ENCODE measurements at regions not wholly inside any gene's neighbourhood (a gene's known extent, or its start where the extent isn't known, plus 50 kb on each side); places are given as distances from the start of the nearest gene placed in this dataset.
"Not testable (repeated sequence)": the region's sequence is repeated elsewhere in the genome, so short reads cannot be mapped to it uniquely, and the experiment has no call there.

- Mint-ChIP-seq H3K27ac (no peak overlapping the region), H3K9me3 (peaks cover 16% of the 10 kb centered on the region), H3K4me3 (no peak overlapping the region), H3K27me3 (no peaks in the 10 kb centered on the region), H3K4me1 (ENCODE audit: low read depth) (no peaks in the 10 kb centered on the region), H3K36me3 (no peaks in the 10 kb centered on the region)
- DNase-seq, result no peak
- POLR2A ChIA-PET, result no interaction called here
- intact Hi-C loops (cut with micrococcal nuclease), result no loop called here
- CTCF ChIA-PET, result no interaction called here
Measured at GRCh38 chr3:163735394-163735793, 1342.9 kb downstream of the SI start.

GRCh38 chr3:163730684-163731083 lies 1347.6 kb downstream of the SI start:
- Mint-ChIP-seq H3K27ac (no peak overlapping the region), H3K4me3 (no peak overlapping the region), H3K36me3 (no peaks in the 10 kb centered on the region), H3K27me3 (no peaks in the 10 kb centered on the region), H3K9me3 (peaks cover 5% of the 10 kb centered on the region), H3K4me1 (ENCODE audit: low read depth) (no peaks in the 10 kb centered on the region)
- CTCF ChIA-PET, result no interaction called here
- POLR2A ChIA-PET, result no interaction called here
- no peak for DNase-seq
- intact Hi-C loops (cut with micrococcal nuclease), result no loop called here

GRCh38 chr3:163726125-163726524 lies 1352.2 kb downstream of the SI start:
- Mint-ChIP-seq H3K27ac (no peak overlapping the region), H3K27me3 (no peaks in the 10 kb centered on the region), H3K36me3 (no peaks in the 10 kb centered on the region), H3K9me3 (peaks cover 7% of the 10 kb centered on the region), H3K4me3 (no peak overlapping the region), H3K4me1 (ENCODE audit: low read depth) (no peaks in the 10 kb centered on the region)
- no peak for DNase-seq
- POLR2A ChIA-PET, result no interaction called here
- intact Hi-C loops (cut with micrococcal nuclease), result no loop called here
- CTCF ChIA-PET, result no interaction called here

- no peak overlapping the region for H3K27ac Mint-ChIP-seq
- POLR2A ChIA-PET, result no interaction called here
- no peaks in the 10 kb centered on the region for H3K27me3 Mint-ChIP-seq
- H3K4me3 Mint-ChIP-seq, result no peak overlapping the region
- H3K36me3 Mint-ChIP-seq, result no peaks in the 10 kb centered on the region
- intact Hi-C loops (cut with micrococcal nuclease), result no loop called here
- H3K9me3 Mint-ChIP-seq, result peaks cover 14% of the 10 kb centered on the region
- CTCF ChIA-PET, result no interaction called here
- DNase-seq, result no peak
- H3K4me1 Mint-ChIP-seq (ENCODE audit: low read depth), result no peaks in the 10 kb centered on the region
Measured at GRCh38 chr3:163722405-163722804, 1355.9 kb downstream of the SI start.

GRCh38 chr3:163721596-163721995 lies 1356.7 kb downstream of the SI start:
- H3K27ac Mint-ChIP-seq, result no peak overlapping the region
- no peak overlapping the region for H3K4me3 Mint-ChIP-seq
- POLR2A ChIA-PET, result no interaction called here
- H3K27me3 Mint-ChIP-seq, result no peaks in the 10 kb centered on the region
- H3K9me3 Mint-ChIP-seq, result peaks cover 14% of the 10 kb centered on the region
- intact Hi-C loops (cut with micrococcal nuclease), result no loop called here
- DNase-seq, result no peak
- H3K4me1 Mint-ChIP-seq (ENCODE audit: low read depth), result no peaks in the 10 kb centered on the region
- CTCF ChIA-PET, result no interaction called here
- H3K36me3 Mint-ChIP-seq, result no peaks in the 10 kb centered on the region

- no peak overlapping the region for H3K27ac Mint-ChIP-seq
- no peak overlapping the region for H3K4me3 Mint-ChIP-seq
- peaks cover 14% of the 10 kb centered on the region for H3K9me3 Mint-ChIP-seq
- H3K27me3 Mint-ChIP-seq, result no peaks in the 10 kb centered on the region
- ChIA-PET POLR2A (no interaction called here), CTCF (no interaction called here)
- no peaks in the 10 kb centered on the region for H3K4me1 Mint-ChIP-seq (ENCODE audit: low read depth)
- no peaks in the 10 kb centered on the region for H3K36me3 Mint-ChIP-seq
- DNase-seq, result no peak
- intact Hi-C loops (cut with micrococcal nuclease), result no loop called here
Measured at GRCh38 chr3:163717377-163717776, 1360.9 kb downstream of the SI start.

GRCh38 chr3:163708428-163708827 lies 1369.9 kb downstream of the SI start:
- no peak for DNase-seq
- ChIA-PET POLR2A (no interaction called here), CTCF (interaction anchor here (0.7 kb wide), 1 partner anchor 8 kb away, joined by 3 read pairs; no protein-coding TSS in a partner anchor)
- H3K27me3 Mint-ChIP-seq, result no peaks in the 10 kb centered on the region
- no peak overlapping the region for H3K4me3 Mint-ChIP-seq
- peaks cover 13% of the 10 kb centered on the region for H3K9me3 Mint-ChIP-seq
- no peaks in the 10 kb centered on the region for H3K4me1 Mint-ChIP-seq (ENCODE audit: low read depth)
- H3K36me3 Mint-ChIP-seq, result no peaks in the 10 kb centered on the region
- intact Hi-C loops (cut with micrococcal nuclease), result no loop called here
- H3K27ac Mint-ChIP-seq, result no peak overlapping the region

- ChIA-PET POLR2A (no interaction called here), CTCF (no interaction called here)
- Mint-ChIP-seq H3K27me3 (no peaks in the 10 kb centered on the region), H3K4me3 (no peak overlapping the region), H3K9me3 (peaks cover 12% of the 10 kb centered on the region), H3K27ac (no peak overlapping the region), H3K36me3 (no peaks in the 10 kb centered on the region), H3K4me1 (ENCODE audit: low read depth) (no peaks in the 10 kb centered on the region)
- DNase-seq, result no peak
- intact Hi-C loops (cut with micrococcal nuclease), result no loop called here
Measured at GRCh38 chr3:163707659-163708058, 1370.6 kb downstream of the SI start.

GRCh38 chr3:163698221-163698620 lies 1380.1 kb downstream of the SI start:
- peaks cover 34% of the 10 kb centered on the region for H3K9me3 Mint-ChIP-seq
- DNase-seq; H3K27ac Mint-ChIP-seq; H3K4me3 Mint-ChIP-seq; H3K4me1 Mint-ChIP-seq (ENCODE audit: low read depth); H3K27me3 Mint-ChIP-seq; CTCF ChIA-PET; intact Hi-C loops (cut with micrococcal nuclease); POLR2A ChIA-PET; H3K36me3 Mint-ChIP-seq: not testable (repeated sequence)

GRCh38 chr3:163692494-163692893 lies 1385.8 kb downstream of the SI start:
- H3K36me3 Mint-ChIP-seq, result no peaks in the 10 kb centered on the region
- POLR2A ChIA-PET, result no interaction called here
- peaks cover 27% of the 10 kb centered on the region for H3K9me3 Mint-ChIP-seq
- no peaks in the 10 kb centered on the region for H3K27me3 Mint-ChIP-seq
- H3K27ac Mint-ChIP-seq, result no peak overlapping the region
- no peak for DNase-seq
- intact Hi-C loops (cut with micrococcal nuclease), result no loop called here
- CTCF ChIA-PET, result interaction anchor here (0.6 kb wide), 1 partner anchor 932 kb away, joined by 3 read pairs; no protein-coding TSS in a partner anchor
- no peaks in the 10 kb centered on the region for H3K4me1 Mint-ChIP-seq (ENCODE audit: low read depth)
- H3K4me3 Mint-ChIP-seq, result no peak overlapping the region

- Mint-ChIP-seq H3K9me3 (peaks cover 8% of the 10 kb centered on the region), H3K4me3 (no peak overlapping the region), H3K4me1 (ENCODE audit: low read depth) (no peaks in the 10 kb centered on the region), H3K27ac (no peak overlapping the region), H3K27me3 (no peaks in the 10 kb centered on the region), H3K36me3 (no peaks in the 10 kb centered on the region)
- no peak for DNase-seq
- POLR2A ChIA-PET, result no interaction called here
- intact Hi-C loops (cut with micrococcal nuclease), result no loop called here
- CTCF ChIA-PET, result no interaction called here
Measured at GRCh38 chr3:163684651-163685050, 1393.6 kb downstream of the SI start.

- ChIA-PET CTCF (no interaction called here), POLR2A (no interaction called here)
- Mint-ChIP-seq H3K9me3 (peaks cover 23% of the 10 kb centered on the region), H3K4me1 (ENCODE audit: low read depth) (no peaks in the 10 kb centered on the region), H3K27me3 (no peaks in the 10 kb centered on the region), H3K27ac (no peak overlapping the region), H3K36me3 (no peaks in the 10 kb centered on the region), H3K4me3 (no peak overlapping the region)
- DNase-seq, result no peak
- intact Hi-C loops (cut with micrococcal nuclease), result no loop called here
Measured at GRCh38 chr3:163672954-163673353, 1405.3 kb downstream of the SI start.

- Mint-ChIP-seq H3K27me3 (no peaks in the 10 kb centered on the region), H3K4me1 (ENCODE audit: low read depth) (no peaks in the 10 kb centered on the region), H3K4me3 (no peak overlapping the region), H3K27ac (no peak overlapping the region), H3K36me3 (no peaks in the 10 kb centered on the region), H3K9me3 (peaks cover 26% of the 10 kb centered on the region)
- intact Hi-C loops (cut with micrococcal nuclease), result no loop called here
- ChIA-PET CTCF (no interaction called here), POLR2A (no interaction called here)
- no peak for DNase-seq
Measured at GRCh38 chr3:163671201-163671600, 1407.1 kb downstream of the SI start.

GRCh38 chr3:163664466-163664865 lies 1413.8 kb downstream of the SI start:
- Mint-ChIP-seq H3K9me3 (peaks cover 21% of the 10 kb centered on the region), H3K27me3 (no peaks in the 10 kb centered on the region), H3K4me3 (no peak overlapping the region), H3K4me1 (ENCODE audit: low read depth) (no peaks in the 10 kb centered on the region), H3K36me3 (no peaks in the 10 kb centered on the region), H3K27ac (no peak overlapping the region)
- CTCF ChIA-PET, result no interaction called here
- intact Hi-C loops (cut with micrococcal nuclease), result no loop called here
- DNase-seq, result no peak
- POLR2A ChIA-PET, result no interaction called here
